ENCODE measurements at regions not wholly inside any gene's neighbourhood (a gene's known extent, or its start where the extent isn't known, plus 50 kb on each side); places are given as distances from the start of the nearest gene placed in this dataset.

GRCh38 chr1:5250336-5250735 is 595.9 kb downstream of the AJAP1 start:
- Histone ChIP-seq H3K4me1 (ENCODE audit: control insufficient read depth, insufficient read depth, low read length) (no peaks in the 10 kb centered on the region), H4K20me1 (ENCODE audit: control insufficient read depth, insufficient read depth) (no peaks in the 10 kb centered on the region), H3K27ac (ENCODE audit: control insufficient read depth, insufficient read depth) (no peak overlapping the region), H3K9me3 (replicated peaks; ENCODE audit: control insufficient read depth, insufficient read depth, low read length) (no peaks in the 10 kb centered on the region), H3K27me3 (replicated peaks in 1 of 2; ENCODE audit: control insufficient read depth in 2 of 2, insufficient read depth in 2 of 2, low read length in 1 of 2) (no peaks in the 10 kb centered on the region), H3K9ac (ENCODE audit: control insufficient read depth, insufficient read depth, low read length) (no peak overlapping the region), H2AFZ (ENCODE audit: control insufficient read depth, low read depth, low read length) (no peak overlapping the region), H3K4me3 (no peak overlapping the region), H3K36me3 (ENCODE audit: control insufficient read depth in 2 of 2, insufficient read depth in 2 of 2, low read length in 1 of 2) (no peaks in the 10 kb centered on the region), H3K79me2 (ENCODE audit: control insufficient read depth, insufficient read depth, low read length) (no peaks in the 10 kb centered on the region), H3K4me2 (ENCODE audit: control insufficient read depth, insufficient read depth) (no peak overlapping the region)
- DNase-seq (ENCODE audit: low read depth, low spot score) (no peak), FAIRE-seq (no peak), ATAC-seq (no peak)
- ChIA-PET RAD21 (ENCODE audit: unreplicated experiment) (no interaction called here), CTCF (no interaction called here), SMC1A (ENCODE audit: uncharacterized antibody, unreplicated experiment) (no interaction called here), POLR2A (no interaction called here)
- BruUV-seq (replicated peaks), result no TSS peak
- WGBS (ENCODE audit: insufficient coverage, insufficient replicate concordance, low lambda C conversion rate, missing lambda C conversion rate), result 0% methylated on average over 2 of the region's 2 CpGs
- in situ Hi-C loops (cut with MboI), result no loop called here
- TF ChIP-seq CREM (IDR thresholded peaks at IDR 0.05; ENCODE audit: low read depth) (no peak), PBX3 (IDR thresholded peaks at IDR 0.05; ENCODE audit: insufficient replicate concordance, low read depth, low read length) (no peak), SUPT20H (IDR thresholded peaks at IDR 0.05; ENCODE audit: borderline replicate concordance, control insufficient read depth, low read depth, low read length) (no peak), ZSCAN29 (IDR thresholded peaks at IDR 0.05) (no peak), EZH2 (IDR thresholded peaks at IDR 0.05; ENCODE audit: borderline replicate concordance, control insufficient read depth, low read depth, low read length) (no peak), BRCA1 (IDR thresholded peaks at IDR 0.05; ENCODE audit: low read depth, low read length) (no peak)
- intact Hi-C loops (cut with micrococcal nuclease; ENCODE audit: unreplicated experiment), result no loop called here

DNA sequence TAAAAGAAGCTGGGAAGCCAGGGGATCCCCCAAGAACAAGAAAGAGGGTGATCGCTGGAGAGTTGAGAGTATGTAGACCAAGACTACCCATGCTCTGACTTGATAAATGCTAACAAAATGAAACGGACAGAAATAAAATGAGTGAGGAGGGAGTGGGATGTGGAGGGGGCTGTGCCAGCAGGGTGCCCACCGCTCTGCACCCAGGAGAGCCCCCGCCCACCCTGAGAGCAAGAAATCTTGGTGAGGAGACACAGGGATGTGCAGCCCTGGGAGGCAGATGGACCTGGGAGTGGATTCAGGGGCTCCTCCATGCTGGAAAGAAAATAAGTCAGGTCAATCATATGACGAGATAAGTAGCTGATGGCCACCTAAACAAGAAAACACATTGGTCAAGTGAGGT is 590.9 kb downstream of the AJAP1 start:
- CTCF ChIA-PET, result no interaction called here
- no peak overlapping the region for H3K27ac ChIP-seq (ENCODE audit: control insufficient read depth, insufficient read depth)
- RAD21 ChIA-PET (ENCODE audit: unreplicated experiment), result no interaction called here
- no peak overlapping the region for H2AFZ ChIP-seq (ENCODE audit: control insufficient read depth, low read depth, low read length)
- FAIRE-seq (no peak), DNase-seq (ENCODE audit: low read depth, low spot score) (no peak), ATAC-seq (no peak)
- SMC1A ChIA-PET (ENCODE audit: uncharacterized antibody, unreplicated experiment), result no interaction called here
- H3K9me3 ChIP-seq (replicated peaks; ENCODE audit: control insufficient read depth, insufficient read depth, low read length), result no peaks in the 10 kb centered on the region
- H4K20me1 ChIP-seq (ENCODE audit: control insufficient read depth, insufficient read depth), result no peaks in the 10 kb centered on the region
- H3K4me1 ChIP-seq (ENCODE audit: control insufficient read depth, insufficient read depth, low read length), result no peaks in the 10 kb centered on the region
- 16% methylated on average over 5 of the region's 5 CpGs for WGBS (ENCODE audit: insufficient coverage, insufficient replicate concordance, low lambda C conversion rate, missing lambda C conversion rate)
- intact Hi-C loops (cut with micrococcal nuclease; ENCODE audit: unreplicated experiment), result no loop called here
- no TSS peak for BruUV-seq (replicated peaks)
- in situ Hi-C loops (cut with MboI), result no loop called here
- no peaks in the 10 kb centered on the region for H3K79me2 ChIP-seq (ENCODE audit: control insufficient read depth, insufficient read depth, low read length)
- H3K36me3 ChIP-seq (ENCODE audit: control insufficient read depth in 2 of 2, insufficient read depth in 2 of 2, low read length in 1 of 2), result no peaks in the 10 kb centered on the region
- H3K9ac ChIP-seq (ENCODE audit: control insufficient read depth, insufficient read depth, low read length), result no peak overlapping the region
- no peak overlapping the region for H3K4me2 ChIP-seq (ENCODE audit: control insufficient read depth, insufficient read depth)
- POLR2A ChIA-PET, result no interaction called here
- no peaks in the 10 kb centered on the region; a peak in 1 of 4 replicates for H3K27me3 ChIP-seq (replicated peaks in 1 of 2; ENCODE audit: control insufficient read depth in 2 of 2, insufficient read depth in 2 of 2, low read length in 1 of 2)
- H3K4me3 ChIP-seq, result no peak overlapping the region
- TF ChIP-seq, protein P1, sequence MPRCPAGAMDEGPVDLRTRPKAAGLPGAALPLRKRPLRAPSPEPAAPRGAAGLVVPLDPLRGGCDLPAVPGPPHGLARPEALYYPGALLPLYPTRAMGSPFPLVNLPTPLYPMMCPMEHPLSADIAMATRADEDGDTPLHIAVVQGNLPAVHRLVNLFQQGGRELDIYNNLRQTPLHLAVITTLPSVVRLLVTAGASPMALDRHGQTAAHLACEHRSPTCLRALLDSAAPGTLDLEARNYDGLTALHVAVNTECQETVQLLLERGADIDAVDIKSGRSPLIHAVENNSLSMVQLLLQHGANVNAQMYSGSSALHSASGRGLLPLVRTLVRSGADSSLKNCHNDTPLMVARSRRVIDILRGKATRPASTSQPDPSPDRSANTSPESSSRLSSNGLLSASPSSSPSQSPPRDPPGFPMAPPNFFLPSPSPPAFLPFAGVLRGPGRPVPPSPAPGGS (IDR thresholded peaks at IDR 0.05; ENCODE audit: borderline replicate concordance, insufficient read depth, low read depth, low read length, poor library complexity, severe bottlenecking), result no peak
- TF ChIP-seq PBX3 (IDR thresholded peaks at IDR 0.05; ENCODE audit: insufficient replicate concordance, low read depth, low read length) (no peak), MEF2A (IDR thresholded peaks at IDR 0.05; ENCODE audit: insufficient read depth, low read depth, low read length) (no peak), POLR2AphosphoS2 (IDR thresholded peaks at IDR 0.05; ENCODE audit: low read depth, low read length) (no peak), JUND (IDR thresholded peaks at IDR 0.05; ENCODE audit: low read depth, low read length) (no peak)
- TF ChIP-seq, protein P2, sequence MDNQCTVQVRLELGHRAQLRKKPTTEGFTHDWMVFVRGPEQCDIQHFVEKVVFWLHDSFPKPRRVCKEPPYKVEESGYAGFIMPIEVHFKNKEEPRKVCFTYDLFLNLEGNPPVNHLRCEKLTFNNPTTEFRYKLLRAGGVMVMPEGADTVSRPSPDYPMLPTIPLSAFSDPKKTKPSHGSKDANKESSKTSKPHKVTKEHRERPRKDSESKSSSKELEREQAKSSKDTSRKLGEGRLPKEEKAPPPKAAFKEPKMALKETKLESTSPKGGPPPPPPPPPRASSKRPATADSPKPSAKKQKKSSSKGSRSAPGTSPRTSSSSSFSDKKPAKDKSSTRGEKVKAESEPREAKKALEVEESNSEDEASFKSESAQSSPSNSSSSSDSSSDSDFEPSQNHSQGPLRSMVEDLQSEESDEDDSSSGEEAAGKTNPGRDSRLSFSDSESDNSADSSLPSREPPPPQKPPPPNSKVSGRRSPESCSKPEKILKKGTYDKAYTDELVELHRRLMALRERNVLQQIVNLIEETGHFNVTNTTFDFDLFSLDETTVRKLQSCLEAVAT (IDR thresholded peaks at IDR 0.05), result no peak
